ENCODE measurements at regions not wholly inside any gene's neighbourhood (a gene's known extent, or its start where the extent isn't known, plus 50 kb on each side); places are given as distances from the start of the nearest gene placed in this dataset.

DNA sequence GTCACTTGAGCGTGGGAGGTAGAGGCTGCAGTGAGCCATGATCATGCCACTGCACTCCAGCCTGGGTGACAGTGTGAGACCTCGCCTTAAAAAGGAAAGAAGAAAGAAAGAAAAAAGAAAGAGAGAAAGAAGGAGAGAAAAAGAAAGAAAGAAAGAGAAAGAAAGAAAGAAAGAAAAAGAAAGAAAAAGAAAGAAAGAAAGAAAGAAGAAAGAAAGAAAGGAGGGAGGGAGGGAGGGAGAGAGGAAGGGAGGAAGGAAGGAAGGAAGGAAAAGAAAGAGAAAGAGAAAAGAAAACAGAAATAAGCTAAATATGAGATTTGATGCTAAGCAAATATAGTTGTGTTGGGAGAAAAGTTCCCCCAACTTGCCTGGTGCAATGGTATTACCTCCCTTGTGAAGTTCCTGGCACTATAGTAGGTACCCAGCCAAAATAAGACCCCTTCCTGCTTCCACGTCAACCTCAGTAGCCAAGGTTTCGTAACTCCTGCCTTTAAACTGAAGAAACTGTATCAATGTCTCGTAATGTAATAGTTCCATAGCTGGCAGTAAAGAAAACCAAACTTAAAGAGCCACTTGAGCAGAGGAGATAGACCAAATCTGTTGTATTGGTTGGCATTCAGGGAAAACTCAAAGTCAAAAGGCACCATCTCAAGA lies 88.1 kb upstream of the HNRNPU start:
- no peak for DNase-seq (ENCODE audit: low read depth in 2 of 2)

DNA sequence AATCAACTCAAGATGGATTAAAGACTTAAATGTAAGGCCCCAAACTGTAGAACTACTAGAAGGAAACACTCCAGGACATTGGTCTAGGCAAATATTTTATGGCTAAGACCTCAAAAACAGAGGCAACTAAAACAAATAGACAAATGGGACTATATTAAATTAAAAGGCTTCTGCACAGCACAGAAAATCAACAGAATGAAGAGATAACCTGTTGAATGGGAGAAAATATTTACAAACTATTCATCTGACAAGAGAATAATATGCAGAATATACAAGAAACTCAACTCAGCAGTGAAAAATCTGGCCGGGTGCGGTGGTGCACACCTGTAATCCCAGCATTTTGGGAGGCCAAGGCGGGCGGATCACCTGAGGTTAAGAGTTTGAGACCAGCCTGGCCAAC lies 84.1 kb upstream of the HNRNPU start:
- DNase-seq (ENCODE audit: low read depth in 2 of 2): no peak

DNA sequence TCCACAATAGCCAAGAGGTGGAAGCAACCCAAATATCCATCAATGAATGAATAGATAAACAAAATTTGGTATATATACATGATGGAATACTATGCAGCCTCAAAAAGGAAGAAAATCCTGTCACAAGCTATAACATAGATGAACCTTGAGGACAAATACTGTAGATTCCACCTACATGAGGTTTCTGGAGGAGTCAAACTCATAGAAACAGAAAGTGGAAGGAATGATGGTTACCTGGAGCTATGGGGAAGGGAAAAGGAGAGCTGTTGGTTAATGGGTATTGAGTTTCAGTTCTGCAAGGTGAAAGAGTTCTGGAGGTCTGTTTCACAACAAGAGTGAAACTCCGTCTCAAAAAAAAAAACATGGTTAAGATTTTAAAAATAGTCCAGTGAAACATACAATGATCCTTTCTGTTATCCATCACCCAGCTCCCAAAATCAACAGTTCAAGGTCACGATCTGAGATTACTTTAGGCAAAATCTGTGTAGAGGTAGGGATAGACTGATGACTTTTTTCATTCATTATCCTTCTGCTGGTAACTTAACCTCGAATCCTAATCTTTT lies 80.8 kb upstream of the HNRNPU start:
- no peak for DNase-seq (ENCODE audit: low read depth in 2 of 2)

DNA sequence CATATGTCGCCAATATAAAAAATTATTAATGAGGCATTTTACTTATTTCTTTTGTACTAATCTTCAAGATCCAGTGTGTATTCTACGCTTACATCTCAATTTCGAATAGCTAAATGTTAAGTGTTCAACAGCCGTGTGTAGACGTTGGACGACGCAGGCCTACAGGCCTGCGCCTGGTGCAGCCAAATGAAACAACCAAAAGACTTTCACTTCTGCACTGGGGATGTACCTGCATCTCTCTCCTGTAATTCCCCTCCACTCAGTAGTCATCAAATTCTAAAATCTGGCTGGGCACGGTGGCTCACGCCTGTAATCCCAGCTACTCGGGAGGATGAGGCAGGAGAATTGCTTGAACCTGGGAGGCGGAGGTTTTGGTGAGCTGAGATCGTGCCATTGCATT lies 76.8 kb upstream of the HNRNPU start:
- no peak for DNase-seq (ENCODE audit: low read depth in 2 of 2)

DNA sequence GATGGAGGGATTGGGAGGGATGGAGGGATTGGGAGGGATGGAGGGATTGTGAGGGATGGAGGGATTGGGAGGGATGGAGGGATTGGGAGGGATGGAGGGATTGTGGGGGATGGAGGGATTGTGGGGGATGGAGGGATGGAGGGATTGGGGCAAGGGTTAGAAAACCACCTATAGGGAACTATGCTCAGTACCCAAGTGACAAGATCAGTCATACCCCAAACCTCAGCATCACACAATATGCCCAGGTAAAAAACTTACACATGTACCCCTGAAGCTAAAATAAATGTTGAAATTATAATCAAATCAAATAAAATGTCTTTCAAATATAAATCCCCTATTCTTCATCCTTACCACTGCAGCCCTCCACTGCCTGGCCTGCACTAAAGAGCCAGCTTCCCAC lies 72.8 kb upstream of the HNRNPU start:
- DNase-seq (ENCODE audit: low read depth in 2 of 2): no peak

DNA sequence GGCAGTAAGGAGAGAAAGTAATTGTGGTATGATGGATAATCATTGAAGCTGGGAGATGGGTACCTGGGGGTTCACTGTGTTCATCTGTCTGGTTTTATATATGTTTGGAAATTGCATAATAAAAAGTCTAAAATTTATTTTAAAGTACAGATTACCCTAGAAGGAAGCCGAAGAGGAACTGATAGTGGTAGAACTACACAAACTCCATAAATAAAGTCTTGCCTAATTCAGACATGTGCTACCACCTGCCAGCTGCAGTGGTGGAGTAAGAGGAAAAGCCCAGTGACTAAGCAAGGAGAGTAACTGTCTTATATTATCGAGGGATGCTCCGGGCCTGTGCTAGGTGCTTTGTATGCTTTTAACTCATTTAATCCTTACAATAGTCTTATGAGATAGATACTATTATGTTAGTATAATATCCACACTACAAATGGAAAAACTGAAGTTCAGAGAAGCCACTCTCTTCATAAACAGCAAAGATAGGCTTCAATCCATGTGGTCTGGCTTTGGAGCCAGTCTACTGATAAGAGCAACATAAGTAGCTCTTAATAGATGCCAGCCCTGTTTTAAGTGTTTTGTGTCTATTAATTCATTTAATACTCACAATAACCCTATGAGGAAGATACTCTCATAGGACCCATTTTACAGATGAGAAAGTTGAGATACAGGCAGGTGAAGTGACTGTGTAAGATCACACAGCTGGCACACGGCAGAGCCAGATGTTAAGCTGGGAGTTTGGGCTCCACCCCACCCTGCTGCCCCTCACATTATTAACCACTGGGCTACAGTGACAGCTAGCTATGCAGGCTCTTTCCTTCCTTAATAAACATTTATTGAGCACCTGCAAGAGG lies 56.8 kb upstream of the HNRNPU start:
- no peak for DNase-seq (ENCODE audit: low read depth in 2 of 2)

DNA sequence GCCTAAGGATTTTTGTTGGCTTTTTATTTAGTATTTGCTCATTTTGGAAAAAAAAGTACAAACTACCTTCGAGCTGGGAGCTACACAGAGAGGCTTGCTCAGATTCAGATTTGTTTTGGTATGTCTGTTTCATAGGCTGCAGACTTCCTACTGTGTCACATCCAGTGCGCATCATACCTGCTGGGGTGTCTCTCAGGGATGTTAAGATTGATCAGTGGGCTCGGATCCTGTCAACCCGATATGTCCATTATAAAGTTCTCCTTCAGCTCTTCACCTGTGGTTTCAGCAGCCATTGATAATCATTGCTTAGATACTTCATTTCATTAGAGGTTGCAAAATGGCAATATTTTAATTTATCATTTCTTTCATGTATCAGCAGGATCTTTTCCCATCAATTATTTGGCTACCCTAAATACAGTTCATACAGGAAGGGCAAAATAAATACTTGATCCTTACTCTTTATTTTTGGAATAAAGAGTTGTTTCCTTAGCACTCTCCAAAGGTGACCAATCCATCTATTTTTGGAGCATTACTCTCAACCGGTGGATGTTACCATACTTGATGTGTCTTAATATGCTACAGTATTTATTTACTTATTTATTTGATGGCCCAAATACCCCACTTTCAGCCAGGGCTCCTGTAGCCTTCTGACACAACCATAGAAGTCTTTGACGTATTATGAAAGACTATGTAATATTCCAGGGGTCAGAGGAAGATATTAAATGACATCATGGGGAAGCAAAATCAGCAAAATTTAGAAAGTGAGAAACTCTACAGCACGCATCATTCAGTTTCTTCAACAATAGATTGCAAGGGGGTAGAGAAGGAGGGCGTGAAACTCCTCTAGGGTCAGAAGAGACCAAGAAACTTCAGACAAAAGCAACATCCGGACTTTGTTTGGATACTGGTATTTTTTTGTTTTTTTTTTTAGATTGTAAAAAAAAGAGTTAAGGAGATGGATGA lies 55.3 kb upstream of the HNRNPU start:
- DNase-seq (ENCODE audit: low read depth in 2 of 2): no peak

DNA sequence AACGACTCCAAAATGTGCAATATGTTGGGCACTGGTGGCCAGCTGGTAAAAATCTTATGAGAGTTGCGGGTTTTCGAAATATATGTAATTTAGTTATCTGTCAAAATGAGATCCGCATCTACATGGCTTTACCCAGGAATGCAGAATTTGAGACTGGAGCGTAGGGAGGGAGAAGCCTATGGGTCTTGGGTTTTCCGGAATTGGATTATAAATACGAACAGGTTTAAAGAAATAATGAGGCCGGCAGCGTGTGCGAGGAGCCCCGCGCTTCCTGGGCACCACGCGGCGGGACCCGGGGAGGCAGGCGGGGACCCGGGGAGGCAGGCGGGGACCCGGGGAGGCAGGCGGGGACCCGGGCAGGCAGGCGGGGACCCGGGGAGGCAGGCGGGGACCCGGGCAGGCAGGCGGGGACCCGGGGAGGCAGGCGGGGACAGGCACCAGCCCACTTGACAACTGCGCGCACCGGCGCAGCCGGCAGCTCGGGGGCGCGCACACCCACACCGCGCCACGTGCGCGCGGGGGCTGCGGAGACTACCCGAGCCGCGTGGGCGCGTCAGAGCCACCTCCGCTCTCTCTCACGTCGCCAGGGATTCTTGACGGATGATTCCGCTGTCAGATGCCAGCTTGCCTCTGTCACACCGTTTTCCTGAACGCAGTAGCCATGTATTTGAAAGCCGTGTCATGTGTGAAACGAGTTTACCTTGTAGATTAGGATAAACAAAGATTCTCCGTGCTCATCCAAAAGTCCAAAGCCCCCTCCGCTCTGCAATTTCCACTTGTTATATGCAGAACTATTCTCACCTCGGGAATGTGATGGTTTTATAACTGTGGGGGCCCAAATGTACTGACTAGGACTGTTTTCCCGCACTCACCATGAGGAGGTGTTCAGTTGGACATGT lies 54.3 kb upstream of the HNRNPU start:
- peak; percentile 15 to 39 for DNase-seq (ENCODE audit: low read depth in 2 of 2)

DNA sequence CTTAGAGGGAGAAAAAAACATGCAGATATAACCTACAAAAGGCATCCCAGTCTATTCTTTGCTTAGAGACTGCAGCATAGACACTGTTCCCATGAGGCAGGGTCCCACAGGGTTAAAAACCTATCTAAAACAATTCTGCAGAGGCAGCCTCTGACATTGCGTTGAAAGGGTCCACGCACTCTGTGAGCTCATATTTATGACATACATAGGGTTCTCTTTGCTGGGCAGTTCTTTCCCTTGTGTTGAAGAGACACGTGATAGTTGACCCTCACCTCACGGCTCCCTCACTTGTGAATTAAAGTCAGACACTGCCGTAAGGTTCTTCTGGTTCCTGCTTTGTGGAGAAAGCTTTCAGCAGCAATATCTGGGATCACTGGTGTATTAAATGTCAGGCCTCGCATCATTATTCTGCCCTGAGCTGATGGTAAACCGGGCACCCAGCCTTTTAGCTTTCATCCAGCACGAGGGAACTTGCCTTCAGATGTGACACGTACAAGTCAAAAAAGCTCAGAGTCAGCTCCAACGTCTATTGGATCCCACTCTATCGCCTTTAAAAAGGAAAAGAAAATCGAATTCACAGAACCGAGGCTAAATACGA lies 52.8 kb upstream of the HNRNPU start:
- no peak for DNase-seq (ENCODE audit: low read depth in 2 of 2)

DNA sequence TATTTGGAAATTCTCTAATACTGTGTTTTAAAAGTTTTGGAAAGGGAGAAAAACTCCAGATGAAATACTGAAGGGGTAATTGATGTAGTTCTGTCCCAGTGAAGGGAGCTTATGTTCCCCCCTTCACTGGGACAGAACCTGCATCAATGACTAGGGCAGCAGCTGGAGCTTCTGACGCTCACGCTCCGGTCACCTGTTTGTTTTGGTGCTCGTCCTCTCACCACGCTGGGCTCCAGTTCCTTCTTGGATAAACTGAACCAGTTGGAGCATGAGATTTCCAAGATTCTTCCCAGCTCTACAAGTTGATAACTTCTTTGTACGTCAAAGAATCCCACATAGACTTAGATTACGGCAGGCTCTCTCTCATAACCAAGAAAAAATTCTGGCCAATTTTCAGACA lies 51.4 kb upstream of the HNRNPU start:
- DNase-seq (ENCODE audit: low read depth in 2 of 2): no peak

DNA sequence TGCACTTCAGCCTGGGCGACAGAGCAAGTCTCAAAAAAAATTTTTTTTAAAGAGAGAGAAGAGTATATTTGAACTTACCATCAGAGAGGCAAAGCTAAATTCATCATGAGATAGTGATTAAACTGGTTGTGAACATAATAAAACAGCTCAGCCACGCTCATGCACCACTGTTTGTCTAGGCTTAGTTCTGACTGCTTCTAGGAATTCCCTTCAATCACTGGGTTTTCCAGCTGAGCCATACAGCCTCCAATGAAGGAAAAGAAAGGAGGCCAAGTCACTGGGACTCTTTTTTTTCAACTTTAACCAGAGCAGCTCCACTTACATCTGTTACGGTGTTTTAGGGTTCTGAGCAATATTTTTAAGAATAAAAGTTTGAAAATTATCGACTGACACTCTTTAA lies 50.4 kb upstream of the HNRNPU start:
- no peak for DNase-seq (ENCODE audit: low read depth in 2 of 2)
